SHP77 (cell line): ENCODE measurements at regions not wholly inside any gene's neighbourhood (a gene's known extent, or its start where the extent isn't known, plus 50 kb on each side); places are given as distances from the start of the nearest gene placed in this dataset.
"Not testable (repeated sequence)": the region's sequence is repeated elsewhere in the genome, so short reads cannot be mapped to it uniquely, and the experiment has no call there.

Source experiments
- DNase-seq, 2 experiments: peaks; one replicate each; lab custom pipeline; 2025; lab: John Stamatoyannopoulos, UW

- DNase-seq, result no peak
These were observed 587.7 kb downstream of the CPS1 start for GRCh38 chr2:211144078-211144477.

- DNase-seq, result no peak
These were observed 588.7 kb downstream of the CPS1 start for GRCh38 chr2:211144974-211145665.

GRCh38 chr2:211149731-211150130 lies 593.3 kb downstream of the CPS1 start:
- no peak for DNase-seq

- DNase-seq, result no peak
These were observed 600.8 kb downstream of the CPS1 start for GRCh38 chr2:211157211-211157610.

- peak; percentile 31 to 55 for DNase-seq
These were observed 601.6 kb downstream of the CPS1 start for GRCh38 chr2:211157856-211158463.

- no peak for DNase-seq
These were observed 603.6 kb downstream of the CPS1 start for GRCh38 chr2:211159972-211160371.

GRCh38 chr2:211161236-211161635 lies 604.8 kb downstream of the CPS1 start:
- DNase-seq, result no peak

GRCh38 chr2:211162911-211163310 lies 606.5 kb downstream of the CPS1 start:
- DNase-seq, result no peak

GRCh38 chr2:211170843-211171242 lies 614.4 kb downstream of the CPS1 start:
- no peak for DNase-seq

GRCh38 chr2:211174021-211174420 lies 617.6 kb downstream of the CPS1 start:
- no peak for DNase-seq

- no peak for DNase-seq
These were observed 618.2 kb downstream of the CPS1 start for GRCh38 chr2:211174631-211175030.

GRCh38 chr2:211175956-211176355 lies 619.6 kb downstream of the CPS1 start:
- DNase-seq, result no peak

GRCh38 chr2:211176514-211177141 lies 620.2 kb downstream of the CPS1 start:
- no peak for DNase-seq

GRCh38 chr2:211181626-211182025 lies 625.2 kb downstream of the CPS1 start:
- no peak for DNase-seq

- no peak for DNase-seq
These were observed 631.2 kb downstream of the CPS1 start for GRCh38 chr2:211187602-211188001.

- DNase-seq, result no peak
These were observed 647.6 kb downstream of the CPS1 start for GRCh38 chr2:211203986-211204385.

- no peak for DNase-seq
These were observed 648.1 kb downstream of the CPS1 start for GRCh38 chr2:211204456-211204855.

- DNase-seq, result no peak
These were observed 648.5 kb downstream of the CPS1 start for GRCh38 chr2:211204902-211205301.

GRCh38 chr2:211205358-211205757 lies 649.0 kb downstream of the CPS1 start:
- no peak for DNase-seq

GRCh38 chr2:211205836-211206235 lies 649.4 kb downstream of the CPS1 start:
- DNase-seq, result no peak

- DNase-seq, result no peak
These were observed 659.8 kb downstream of the CPS1 start for GRCh38 chr2:211216221-211216620.

GRCh38 chr2:211219548-211219947 lies 663.1 kb downstream of the CPS1 start:
- not testable (repeated sequence) for DNase-seq

GRCh38 chr2:211225784-211226183 lies 669.4 kb downstream of the CPS1 start:
- no peak for DNase-seq
